ENCODE measurements at regions not wholly inside any gene's neighbourhood (a gene's known extent, or its start where the extent isn't known, plus 50 kb on each side); places are given as distances from the start of the nearest gene placed in this dataset.

DNA sequence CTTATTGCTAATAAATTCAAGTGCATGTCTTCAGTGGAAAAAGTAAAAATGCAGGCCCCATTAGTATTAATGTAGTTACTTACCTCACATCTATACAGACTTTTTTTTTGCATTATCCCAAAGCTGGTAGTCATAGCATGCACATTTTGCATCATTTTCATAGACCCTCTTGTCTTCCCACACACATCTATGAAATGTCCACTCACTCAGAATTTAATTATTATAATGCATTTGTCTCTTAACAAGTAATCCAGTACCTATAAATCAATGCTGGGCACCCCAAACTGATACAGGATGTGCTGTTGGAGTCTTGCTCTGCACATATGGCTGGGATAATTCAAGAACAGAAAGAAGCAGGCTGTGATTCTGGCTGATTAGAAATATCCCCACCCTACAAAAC is 370.4 kb upstream of the FAT3 start:
- intact Hi-C loops (cut with DNase I; ENCODE audit: low total_unique reads) (no loop called here), in situ Hi-C loops (cut with MboI; ENCODE audit: low sequenced_read_pairs in 4 of 4) (no loop called here)
- DNase-seq, result no peak
- Histone ChIP-seq H3K9me3 (no peaks in the 10 kb centered on the region), H3K36me3 (no peaks in the 10 kb centered on the region), H3K27me3 (no peaks in the 10 kb centered on the region), H3K4me1 (no peaks in the 10 kb centered on the region), H3K27ac (no peak overlapping the region), H3K4me3 (no peak overlapping the region)
- TF ChIP-seq, protein P1, sequence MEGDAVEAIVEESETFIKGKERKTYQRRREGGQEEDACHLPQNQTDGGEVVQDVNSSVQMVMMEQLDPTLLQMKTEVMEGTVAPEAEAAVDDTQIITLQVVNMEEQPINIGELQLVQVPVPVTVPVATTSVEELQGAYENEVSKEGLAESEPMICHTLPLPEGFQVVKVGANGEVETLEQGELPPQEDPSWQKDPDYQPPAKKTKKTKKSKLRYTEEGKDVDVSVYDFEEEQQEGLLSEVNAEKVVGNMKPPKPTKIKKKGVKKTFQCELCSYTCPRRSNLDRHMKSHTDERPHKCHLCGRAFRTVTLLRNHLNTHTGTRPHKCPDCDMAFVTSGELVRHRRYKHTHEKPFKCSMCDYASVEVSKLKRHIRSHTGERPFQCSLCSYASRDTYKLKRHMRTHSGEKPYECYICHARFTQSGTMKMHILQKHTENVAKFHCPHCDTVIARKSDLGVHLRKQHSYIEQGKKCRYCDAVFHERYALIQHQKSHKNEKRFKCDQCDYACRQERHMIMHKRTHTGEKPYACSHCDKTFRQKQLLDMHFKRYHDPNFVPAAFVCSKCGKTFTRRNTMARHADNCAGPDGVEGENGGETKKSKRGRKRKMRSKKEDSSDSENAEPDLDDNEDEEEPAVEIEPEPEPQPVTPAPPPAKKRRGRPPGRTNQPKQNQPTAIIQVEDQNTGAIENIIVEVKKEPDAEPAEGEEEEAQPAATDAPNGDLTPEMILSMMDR (IDR thresholded peaks at IDR 0.05 in 4 of 5, conservative IDR thresholded peaks at IDR 0.05 in 1 of 5), result no peak
- TF ChIP-seq POLR2A (IDR thresholded peaks at IDR 0.05), result no peak
- ATAC-seq, result no peak

DNA sequence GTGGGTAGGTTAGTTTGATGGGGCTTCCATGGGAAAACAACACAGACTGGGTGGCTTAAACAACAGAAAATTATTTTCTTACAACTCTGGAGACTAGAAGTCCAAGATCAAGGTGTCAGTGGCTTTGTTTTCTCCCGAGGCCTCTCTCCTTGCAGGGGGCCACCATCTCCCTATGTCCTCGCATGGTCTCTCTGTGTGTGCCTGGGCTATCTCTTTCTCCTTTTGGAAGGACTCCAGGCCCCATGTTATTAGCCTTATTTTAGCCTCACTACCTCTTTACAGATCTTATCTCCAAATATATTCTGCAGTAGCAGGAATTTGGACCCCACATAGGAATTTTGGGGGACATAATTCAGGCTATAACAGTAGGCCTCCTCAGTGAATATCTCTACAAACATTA is 372.7 kb upstream of the FAT3 start:
- TF ChIP-seq POLR2A (IDR thresholded peaks at IDR 0.05), result no peak
- TF ChIP-seq, protein P1 (IDR thresholded peaks at IDR 0.05 in 4 of 5, conservative IDR thresholded peaks at IDR 0.05 in 1 of 5), result no peak
- H3K4me3 ChIP-seq, result no peak overlapping the region
- H3K4me1 ChIP-seq, result no peaks in the 10 kb centered on the region
- intact Hi-C loops (cut with DNase I; ENCODE audit: low total_unique reads) (no loop called here), in situ Hi-C loops (cut with MboI; ENCODE audit: low sequenced_read_pairs in 4 of 4) (no loop called here)
- no peak overlapping the region for H3K27ac ChIP-seq
- ATAC-seq (no peak), DNase-seq (no peak)
- no peaks in the 10 kb centered on the region for H3K9me3 ChIP-seq
- no peaks in the 10 kb centered on the region for H3K27me3 ChIP-seq
- H3K36me3 ChIP-seq, result no peaks in the 10 kb centered on the region

DNA sequence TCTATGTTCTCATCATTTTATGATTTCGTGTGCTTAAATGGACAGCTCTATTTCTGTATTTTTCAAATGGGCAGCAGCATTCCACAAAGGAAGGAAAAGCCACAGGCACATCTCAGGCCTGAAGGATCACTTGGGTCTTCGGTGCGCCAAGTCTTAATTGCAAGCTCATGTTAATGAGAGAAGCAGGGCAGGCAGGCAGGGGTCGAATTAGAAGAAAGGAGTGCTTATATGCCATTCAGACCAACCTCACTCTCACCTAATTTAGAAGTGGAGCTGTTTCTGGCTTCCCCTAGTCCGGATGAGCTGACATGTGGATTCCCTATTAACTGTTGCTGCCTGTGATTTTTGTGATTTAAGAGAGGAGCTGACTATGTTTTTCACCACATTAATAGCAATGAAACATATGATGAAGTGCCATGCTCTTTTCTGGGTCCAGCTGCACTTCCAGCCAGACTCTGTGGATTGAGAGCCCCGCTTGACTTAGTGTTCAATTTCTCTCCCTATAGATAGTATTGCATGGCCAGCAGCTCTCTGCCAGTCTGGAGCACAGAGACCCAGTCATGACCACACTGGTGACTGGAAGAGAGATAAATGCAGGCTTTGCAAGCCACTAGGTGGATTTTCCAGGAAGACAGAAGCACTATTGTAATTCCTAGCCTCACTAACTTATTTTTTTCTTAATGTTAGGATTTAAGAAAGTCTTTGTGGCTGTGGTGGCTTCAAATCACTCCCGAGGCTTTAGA is 373.9 kb upstream of the FAT3 start:
- intact Hi-C loops (cut with DNase I; ENCODE audit: low total_unique reads) (no loop called here), in situ Hi-C loops (cut with MboI; ENCODE audit: low sequenced_read_pairs in 4 of 4) (no loop called here)
- no peak for DNase-seq
- no peaks in the 10 kb centered on the region for H3K9me3 ChIP-seq
- TF ChIP-seq, protein P1 (IDR thresholded peaks at IDR 0.05 in 4 of 5, conservative IDR thresholded peaks at IDR 0.05 in 1 of 5), result no peak
- TF ChIP-seq POLR2A (IDR thresholded peaks at IDR 0.05), result no peak
- no peaks in the 10 kb centered on the region for H3K36me3 ChIP-seq
- no peaks in the 10 kb centered on the region for H3K4me1 ChIP-seq
- H3K27ac ChIP-seq, result no peak overlapping the region
- H3K27me3 ChIP-seq, result no peaks in the 10 kb centered on the region
- ATAC-seq, result no peak
- no peak overlapping the region for H3K4me3 ChIP-seq

DNA sequence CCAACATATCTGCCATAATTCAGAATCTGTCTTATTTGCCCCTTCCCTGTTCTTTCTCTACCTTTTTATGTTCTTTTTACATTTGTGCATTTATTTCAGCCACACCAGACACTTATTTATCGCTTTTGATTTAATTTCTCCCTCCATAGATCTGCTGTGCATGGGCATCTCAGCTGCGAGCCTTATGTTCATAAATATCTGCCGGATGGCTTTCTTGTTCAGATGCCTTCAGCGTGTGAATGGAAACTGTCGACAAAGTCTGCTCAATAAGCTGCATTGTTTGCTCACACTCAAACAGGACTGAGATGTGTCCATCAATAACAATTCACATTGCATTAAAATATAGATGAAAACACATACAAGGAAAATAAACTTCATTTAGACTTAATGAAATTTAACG is 374.6 kb upstream of the FAT3 start:
- ATAC-seq (no peak), DNase-seq (no peak)
- no peaks in the 10 kb centered on the region for H3K36me3 ChIP-seq
- intact Hi-C loops (cut with DNase I; ENCODE audit: low total_unique reads), result no loop called here
- in situ Hi-C loops (cut with MboI; ENCODE audit: low sequenced_read_pairs in 4 of 4), result no loop called here
- TF ChIP-seq, protein P1 (IDR thresholded peaks at IDR 0.05 in 4 of 5, conservative IDR thresholded peaks at IDR 0.05 in 1 of 5), result no peak
- no peak for TF ChIP-seq POLR2A (IDR thresholded peaks at IDR 0.05)
- H3K27ac ChIP-seq, result no peak overlapping the region
- H3K4me1 ChIP-seq, result no peaks in the 10 kb centered on the region
- H3K9me3 ChIP-seq, result no peaks in the 10 kb centered on the region
- H3K4me3 ChIP-seq, result no peak overlapping the region
- no peaks in the 10 kb centered on the region for H3K27me3 ChIP-seq

DNA sequence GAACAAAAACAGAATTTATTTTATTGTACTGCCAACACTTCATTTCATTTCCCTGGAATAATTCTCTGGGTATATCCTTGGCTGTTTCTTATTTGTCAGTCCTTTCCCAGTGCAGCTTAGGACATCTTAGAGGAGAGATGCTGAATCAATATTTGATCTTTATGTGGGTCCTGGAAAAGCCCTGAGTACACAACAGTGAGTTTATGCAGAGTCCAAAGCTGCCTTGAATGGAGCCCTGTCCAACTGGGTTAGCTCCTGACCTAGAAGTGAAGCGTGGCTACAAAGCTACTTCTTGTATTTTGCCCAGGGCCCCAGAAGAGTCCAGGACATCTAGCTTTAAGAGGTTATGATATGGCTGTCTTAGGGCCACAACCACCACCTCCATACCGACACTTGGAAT is 378.0 kb upstream of the FAT3 start:
- H3K4me3 ChIP-seq, result no peak overlapping the region
- ATAC-seq (no peak), DNase-seq (no peak)
- H3K4me1 ChIP-seq, result no peaks in the 10 kb centered on the region
- no peaks in the 10 kb centered on the region for H3K27me3 ChIP-seq
- TF ChIP-seq POLR2A (IDR thresholded peaks at IDR 0.05), result no peak
- TF ChIP-seq, protein P1 (IDR thresholded peaks at IDR 0.05 in 4 of 5, conservative IDR thresholded peaks at IDR 0.05 in 1 of 5), result no peak
- H3K9me3 ChIP-seq, result no peaks in the 10 kb centered on the region
- no peaks in the 10 kb centered on the region for H3K36me3 ChIP-seq
- in situ Hi-C loops (cut with MboI; ENCODE audit: low sequenced_read_pairs in 4 of 4) (no loop called here), intact Hi-C loops (cut with DNase I; ENCODE audit: low total_unique reads) (no loop called here)
- no peak overlapping the region for H3K27ac ChIP-seq
